ENCODE measurements at regions not wholly inside any gene's neighbourhood (a gene's known extent, or its start where the extent isn't known, plus 50 kb on each side); places are given as distances from the start of the nearest gene placed in this dataset.

DNA sequence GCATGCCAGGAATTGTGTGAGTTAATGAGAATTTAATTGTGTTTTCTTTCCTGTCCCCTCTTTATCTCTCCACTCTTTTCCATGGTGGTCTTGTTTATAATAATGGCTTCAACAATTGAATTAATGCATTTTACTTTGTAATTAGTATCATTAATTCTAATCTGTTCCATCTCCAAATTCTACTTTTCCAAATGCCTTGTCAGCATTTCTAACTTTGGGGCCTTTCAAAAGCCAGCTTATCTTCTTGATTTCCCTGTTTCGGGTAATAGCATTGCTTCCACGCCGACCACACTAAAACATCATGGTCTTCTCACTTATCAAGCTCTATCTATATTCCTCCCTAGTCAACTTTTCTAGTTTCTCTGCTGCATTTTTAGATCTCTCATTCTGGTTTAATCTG, 54.2 kb upstream of the RMST start:
- no peak overlapping the region for H3K4me3 ChIP-seq (ENCODE audit: low read depth, low read length)
- no peak for DNase-seq (ENCODE audit: low read depth)
- TF ChIP-seq, protein P1, sequence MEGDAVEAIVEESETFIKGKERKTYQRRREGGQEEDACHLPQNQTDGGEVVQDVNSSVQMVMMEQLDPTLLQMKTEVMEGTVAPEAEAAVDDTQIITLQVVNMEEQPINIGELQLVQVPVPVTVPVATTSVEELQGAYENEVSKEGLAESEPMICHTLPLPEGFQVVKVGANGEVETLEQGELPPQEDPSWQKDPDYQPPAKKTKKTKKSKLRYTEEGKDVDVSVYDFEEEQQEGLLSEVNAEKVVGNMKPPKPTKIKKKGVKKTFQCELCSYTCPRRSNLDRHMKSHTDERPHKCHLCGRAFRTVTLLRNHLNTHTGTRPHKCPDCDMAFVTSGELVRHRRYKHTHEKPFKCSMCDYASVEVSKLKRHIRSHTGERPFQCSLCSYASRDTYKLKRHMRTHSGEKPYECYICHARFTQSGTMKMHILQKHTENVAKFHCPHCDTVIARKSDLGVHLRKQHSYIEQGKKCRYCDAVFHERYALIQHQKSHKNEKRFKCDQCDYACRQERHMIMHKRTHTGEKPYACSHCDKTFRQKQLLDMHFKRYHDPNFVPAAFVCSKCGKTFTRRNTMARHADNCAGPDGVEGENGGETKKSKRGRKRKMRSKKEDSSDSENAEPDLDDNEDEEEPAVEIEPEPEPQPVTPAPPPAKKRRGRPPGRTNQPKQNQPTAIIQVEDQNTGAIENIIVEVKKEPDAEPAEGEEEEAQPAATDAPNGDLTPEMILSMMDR (IDR thresholded peaks at IDR 0.05; ENCODE audit: low read depth, low read length, missing control alignments): no peak

DNA sequence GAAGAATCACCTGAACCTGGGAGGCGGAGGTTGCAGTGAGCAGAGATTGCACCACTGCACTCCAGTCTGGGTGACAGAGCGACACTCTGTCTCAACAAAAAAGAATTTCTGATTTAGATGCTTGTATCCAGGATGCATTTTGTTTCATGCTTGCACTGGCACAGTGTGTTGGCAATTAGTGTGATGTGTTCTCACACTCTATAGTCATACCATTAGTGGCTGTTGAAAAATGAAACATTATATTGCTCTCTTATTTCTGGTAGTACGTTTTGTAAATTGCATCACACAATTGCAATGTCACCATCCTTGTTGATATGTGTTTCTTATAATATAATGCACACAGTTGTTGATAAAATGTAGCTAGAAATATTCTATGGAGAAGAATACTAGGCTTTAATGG, 51.3 kb upstream of the RMST start:
- no peak for DNase-seq (ENCODE audit: low read depth)
- TF ChIP-seq, protein P1 (IDR thresholded peaks at IDR 0.05; ENCODE audit: low read depth, low read length, missing control alignments): no peak
- no peak overlapping the region for H3K4me3 ChIP-seq (ENCODE audit: low read depth, low read length)
